ENCODE measurements at regions not wholly inside any gene's neighbourhood (a gene's known extent, or its start where the extent isn't known, plus 50 kb on each side); places are given as distances from the start of the nearest gene placed in this dataset.
"Not testable (repeated sequence)": the region's sequence is repeated elsewhere in the genome, so short reads cannot be mapped to it uniquely, and the experiment has no call there.

DNA sequence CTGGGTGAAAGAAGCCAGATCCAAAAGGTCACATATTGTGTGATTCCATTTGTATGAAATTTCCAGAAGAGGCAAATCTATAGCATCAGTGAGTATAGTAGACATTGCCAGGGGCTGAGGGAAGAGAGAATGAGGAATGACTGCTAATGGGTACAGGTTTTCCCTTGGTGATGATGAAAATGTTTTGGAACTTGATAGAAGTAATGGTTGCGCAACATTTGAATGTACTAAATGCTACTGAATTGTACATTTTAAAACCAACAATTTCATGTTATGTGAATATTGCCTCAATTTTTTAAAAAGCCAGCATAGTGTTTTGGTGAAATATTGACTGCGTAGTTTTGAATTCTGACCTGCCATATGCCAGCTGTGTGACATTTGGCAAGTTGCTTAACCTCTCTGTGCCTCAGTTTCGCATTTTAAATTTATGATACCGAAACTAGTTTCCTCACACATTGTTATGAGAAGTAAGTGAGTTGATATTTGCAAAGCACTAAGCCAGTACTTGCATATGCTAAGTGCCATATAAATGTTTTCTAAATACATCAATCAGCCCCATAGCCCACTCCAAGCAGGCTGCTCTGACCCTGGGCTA lies 75.4 kb upstream of the TMEM45B start:
- Mint-ChIP-seq H3K4me1 (no peaks in the 10 kb centered on the region), H3K36me3 (no peaks in the 10 kb centered on the region), H3K4me3 (no peak overlapping the region), H3K9me3 (no peaks in the 10 kb centered on the region), H3K27ac (no peak overlapping the region), H3K27me3 (ENCODE audit: low read depth in 3 of 3) (peaks cover 5 to 6% (median 6%) of the 10 kb centered on the region in 3 donors)
- DNase-seq: no peak

DNA sequence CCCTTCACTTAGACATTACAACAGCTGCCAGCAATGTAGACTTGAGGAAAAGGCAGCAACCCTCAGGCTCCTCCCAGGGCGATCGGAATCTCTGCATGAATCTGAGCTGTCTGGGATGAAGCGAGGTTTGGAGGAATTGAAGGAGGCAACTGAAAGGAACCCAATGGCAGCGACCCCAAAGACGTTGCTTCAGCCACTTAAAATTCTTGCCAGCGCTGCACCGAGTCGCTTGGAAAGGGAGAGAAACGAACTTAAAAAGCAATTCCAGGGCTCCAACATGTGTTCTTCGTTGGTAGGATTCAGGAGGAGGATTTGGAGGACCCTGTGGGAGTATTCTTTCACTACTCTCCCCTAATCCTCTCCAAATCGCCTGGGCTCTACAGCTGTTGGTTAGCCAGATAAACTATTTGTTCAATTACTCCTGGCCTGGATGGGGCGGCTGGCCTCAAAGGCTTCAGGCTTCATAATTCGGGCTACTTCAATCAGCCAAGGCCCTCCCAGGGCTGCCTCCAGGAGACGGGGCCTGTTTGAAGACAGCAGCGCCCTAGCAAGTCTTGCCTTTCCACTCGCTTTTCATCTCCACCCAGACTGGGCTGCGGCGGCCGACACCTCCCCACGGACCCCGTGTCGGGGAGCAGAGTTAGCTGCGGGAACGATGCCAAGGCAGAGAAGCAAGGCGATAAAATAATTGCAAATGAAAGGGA lies 72.4 kb upstream of the TMEM45B start:
- Mint-ChIP-seq H3K4me3 (no peak overlapping the region), H3K9me3 (no peaks in the 10 kb centered on the region), H3K36me3 (no peaks in the 10 kb centered on the region), H3K4me1 (no peaks in the 10 kb centered on the region), H3K27ac (no peak overlapping the region), H3K27me3 (ENCODE audit: low read depth in 3 of 3) (peaks cover 4 to 6% (median 5%) of the 10 kb centered on the region in 3 donors)
- no peak for DNase-seq

DNA sequence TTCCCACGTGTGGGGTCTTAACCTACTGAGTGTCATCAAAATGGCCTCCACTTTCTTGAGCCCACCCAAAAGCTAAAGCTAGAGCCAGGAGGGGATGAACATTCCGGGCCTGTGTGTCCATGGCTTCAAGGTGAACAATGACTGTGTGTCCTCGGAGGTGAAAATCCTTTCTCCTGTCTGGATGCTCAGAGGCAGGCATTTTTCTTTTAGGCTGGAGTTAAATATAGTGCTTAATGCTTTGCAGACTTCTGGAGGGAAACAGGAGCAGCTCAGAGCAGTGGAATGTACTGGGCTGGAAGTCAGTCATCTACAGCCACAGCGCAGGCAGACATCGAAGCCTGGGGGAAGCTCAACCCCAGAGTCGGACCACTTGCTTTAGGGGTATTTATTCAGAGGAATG lies 68.6 kb upstream of the TMEM45B start:
- DNase-seq: no peak
- Mint-ChIP-seq H3K4me3 (no peak overlapping the region), H3K36me3 (no peaks in the 10 kb centered on the region), H3K4me1 (peaks cover 8% of the 10 kb centered on the region in 2 donors), H3K27ac (no peak overlapping the region), H3K9me3 (no peaks in the 10 kb centered on the region), H3K27me3 (ENCODE audit: low read depth in 3 of 3) (peaks cover 0 to 5% (median 4%) of the 10 kb centered on the region in 3 donors)

DNA sequence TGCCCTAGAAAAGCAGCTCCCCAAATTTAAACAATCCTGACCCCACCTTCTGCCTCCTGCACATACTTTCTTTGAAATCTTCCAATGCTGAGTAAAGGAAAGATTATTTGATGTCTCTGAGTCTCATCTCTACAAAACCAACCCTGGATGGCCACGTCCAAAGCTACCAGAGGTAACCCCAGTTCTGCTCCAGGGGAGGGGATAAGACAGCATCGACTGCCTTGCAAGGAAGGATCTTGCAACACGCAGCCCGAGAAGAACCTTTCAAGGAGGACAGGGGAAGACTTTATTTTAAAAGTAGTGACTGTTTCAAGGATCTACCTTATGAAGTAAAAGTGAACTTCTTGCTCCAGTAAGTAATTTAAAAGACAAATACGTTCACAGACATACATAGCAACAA lies 66.5 kb upstream of the TMEM45B start:
- Mint-ChIP-seq H3K27ac (peak overlapping the region in 1 of 6 donors; percentile 24), H3K9me3 (no peaks in the 10 kb centered on the region), H3K4me1 (peaks cover 8% of the 10 kb centered on the region in 2 donors), H3K27me3 (ENCODE audit: low read depth in 3 of 3) (peaks cover 0 to 7% (median 2%) of the 10 kb centered on the region in 3 donors), H3K36me3 (no peaks in the 10 kb centered on the region), H3K4me3 (no peak overlapping the region)
- no peak for DNase-seq

DNA sequence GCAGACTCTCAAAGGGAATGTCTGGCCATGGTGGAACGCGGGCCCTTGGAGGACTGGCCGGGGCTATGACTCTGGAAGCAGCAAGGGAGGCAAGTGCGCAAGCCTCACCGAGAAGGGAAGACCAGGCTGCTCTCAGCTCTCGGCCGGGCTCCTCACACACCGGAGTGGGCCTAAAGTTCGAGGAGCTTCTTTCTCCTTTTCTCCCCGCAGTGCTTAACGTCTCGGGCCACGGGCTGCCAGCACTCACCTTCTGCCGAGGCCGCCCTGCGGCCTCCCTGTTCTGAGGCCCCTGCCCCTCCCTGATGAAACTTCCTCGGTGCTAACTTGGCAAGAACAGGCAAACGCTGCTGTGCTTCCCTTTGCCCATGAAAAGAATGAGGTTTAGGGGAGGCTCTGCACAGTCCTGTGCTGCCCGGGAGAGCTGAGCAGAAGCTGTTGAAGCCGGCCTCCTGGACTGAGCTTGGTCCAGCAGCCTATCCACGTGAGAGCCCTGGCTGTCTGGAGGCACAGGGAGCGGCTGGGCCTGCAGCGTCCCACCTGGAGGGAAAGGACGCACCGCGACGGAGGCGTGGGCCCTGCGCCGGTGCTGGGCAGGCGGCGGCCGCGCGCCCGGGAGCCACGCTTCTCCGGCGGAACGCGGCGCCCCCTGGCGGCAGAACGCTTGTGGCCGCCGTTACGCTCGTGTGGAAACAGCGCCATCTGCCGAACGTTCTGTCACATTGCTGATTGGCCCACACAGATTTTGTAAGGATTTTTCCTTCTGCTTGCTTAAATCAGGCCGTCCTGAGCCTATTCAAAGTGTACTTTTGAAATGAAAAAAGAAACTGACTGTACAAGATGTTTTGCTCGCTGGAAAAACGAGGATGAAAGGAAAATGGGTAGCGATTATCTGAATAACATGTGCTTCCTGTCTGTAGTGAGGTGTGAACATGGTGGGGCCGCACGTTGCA lies 65.0 kb upstream of the TMEM45B start:
- Mint-ChIP-seq H3K27me3 (ENCODE audit: low read depth in 3 of 3) (peaks cover 0 to 13% (median 2%) of the 10 kb centered on the region in 3 donors), H3K36me3 (no peaks in the 10 kb centered on the region), H3K4me3 (peak overlapping the region; percentile 22 to 65 (median 55)), H3K9me3 (peaks cover 0 to under 1% (median 0%) of the 10 kb centered on the region in 6 donors), H3K4me1 (peaks cover 8% of the 10 kb centered on the region in 2 donors), H3K27ac (peak overlapping the region in 1 of 6 donors; percentile 13)
- DNase-seq: peak; percentile 64 to 74 (median 73)

DNA sequence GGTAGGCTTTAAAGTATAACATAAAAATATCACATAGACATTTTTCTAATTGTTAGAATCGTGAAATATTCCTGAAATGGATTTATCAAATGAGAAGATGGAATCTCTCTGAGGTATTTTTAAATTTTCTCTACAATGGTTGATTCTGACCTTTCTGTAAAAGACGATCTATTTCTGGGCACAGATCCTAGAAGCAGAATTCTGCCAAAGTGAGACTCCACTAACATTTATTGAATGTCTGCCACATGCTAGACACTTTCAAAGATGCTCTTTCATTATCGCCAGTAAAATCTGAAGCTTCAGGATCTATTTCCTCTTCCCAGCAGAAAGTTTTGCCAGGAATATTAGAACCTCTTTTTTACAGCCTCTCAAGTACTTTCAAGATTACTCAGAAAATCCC lies 64.1 kb upstream of the TMEM45B start:
- H3K9me3 Mint-ChIP-seq: peaks cover 0 to 4% (median 0%) of the 10 kb centered on the region in 6 donors
- H3K4me1 Mint-ChIP-seq: peaks cover 8% of the 10 kb centered on the region in 2 donors
- H3K27ac Mint-ChIP-seq: no peak overlapping the region
- no peaks in the 10 kb centered on the region for H3K36me3 Mint-ChIP-seq
- DNase-seq: no peak
- peaks cover 0 to 13% (median 2%) of the 10 kb centered on the region in 3 donors for H3K27me3 Mint-ChIP-seq (ENCODE audit: low read depth in 3 of 3)
- no peak overlapping the region for H3K4me3 Mint-ChIP-seq

DNA sequence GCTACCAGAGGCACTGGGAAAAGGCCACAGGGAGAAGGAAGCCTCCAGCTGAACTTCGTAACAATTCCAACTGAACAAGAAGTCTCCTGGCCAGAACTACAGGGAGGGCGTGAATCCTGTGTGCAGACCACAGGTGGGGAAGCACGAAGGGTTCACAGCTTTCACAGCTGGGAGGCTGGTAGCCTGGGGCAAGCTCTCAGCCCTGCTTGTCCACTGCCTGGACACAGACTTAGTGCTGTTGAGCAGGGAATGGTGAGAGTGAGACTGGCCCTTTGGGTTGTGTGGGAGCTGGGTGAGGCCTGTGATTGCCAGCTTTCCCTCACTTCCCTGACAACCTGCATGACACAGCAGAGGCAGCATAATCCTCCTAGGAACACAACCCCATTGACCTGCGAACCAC lies 52.1 kb upstream of the TMEM45B start:
- not testable (repeated sequence) for H3K27ac Mint-ChIP-seq, H3K4me1 Mint-ChIP-seq, H3K4me3 Mint-ChIP-seq, H3K36me3 Mint-ChIP-seq, DNase-seq, H3K9me3 Mint-ChIP-seq
- H3K27me3 Mint-ChIP-seq (ENCODE audit: low read depth in 3 of 3): peaks cover 0 to 11% (median 4%) of the 10 kb centered on the region in 3 donors

DNA sequence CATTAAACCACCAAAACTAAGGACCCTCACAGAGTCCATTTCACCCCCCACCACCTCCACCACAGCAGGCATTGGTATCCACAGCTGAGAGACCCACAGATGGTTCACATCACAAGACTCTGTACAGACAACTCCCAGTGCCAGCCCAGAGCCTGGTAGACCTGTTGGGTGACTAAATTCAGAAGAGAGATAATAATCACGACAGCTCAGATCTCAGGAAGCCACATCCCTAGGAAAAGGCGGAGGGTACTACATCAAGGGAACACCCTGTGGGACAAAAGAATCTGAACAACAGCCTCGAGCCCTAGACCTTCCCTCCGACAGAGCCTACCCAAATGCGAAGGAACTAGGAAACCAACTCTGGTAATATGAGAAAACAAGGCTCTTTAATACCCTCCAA lies 51.4 kb upstream of the TMEM45B start:
- H3K27me3 Mint-ChIP-seq (ENCODE audit: low read depth in 3 of 3): peaks cover 0 to 12% (median 4%) of the 10 kb centered on the region in 3 donors
- H3K4me3 Mint-ChIP-seq, H3K36me3 Mint-ChIP-seq, H3K27ac Mint-ChIP-seq, H3K4me1 Mint-ChIP-seq, DNase-seq: not testable (repeated sequence)
- peaks cover 0 to 11% (median 0%) of the 10 kb centered on the region in 6 donors for H3K9me3 Mint-ChIP-seq
